ENCODE measurements at regions not wholly inside any gene's neighbourhood (a gene's known extent, or its start where the extent isn't known, plus 50 kb on each side); places are given as distances from the start of the nearest gene placed in this dataset.

- Histone ChIP-seq H3K9me2 (replicated peaks; ENCODE audit: low read depth, low read length) (no peaks in the 10 kb centered on the region), H4K20me1 (ENCODE audit: insufficient read depth, low read length, poor library complexity, severe bottlenecking) (no peaks in the 10 kb centered on the region), H3K36me3 (ENCODE audit: insufficient read depth, low read length) (no peaks in the 10 kb centered on the region), H3K79me2 (ENCODE audit: insufficient read depth, low read length) (no peaks in the 10 kb centered on the region), H3K9ac (ENCODE audit: low read depth, low read length, poor library complexity, severe bottlenecking) (no peak overlapping the region), H3K4me3 (ENCODE audit: low read length, poor library complexity, severe bottlenecking) (no peak overlapping the region), H2AFZ (ENCODE audit: low read length) (no peak overlapping the region), H3K4me2 (ENCODE audit: low read depth, low read length, poor library complexity, severe bottlenecking) (peak overlapping the region; percentile 23), H3K9me3 (ENCODE audit: insufficient read depth, low read depth, low read length) (no peaks in the 10 kb centered on the region), H3F3A (ENCODE audit: low read depth) (no peaks in the 10 kb centered on the region), H3K27me3 (ENCODE audit: insufficient read depth, low read length, poor library complexity, severe bottlenecking) (no peaks in the 10 kb centered on the region), H3K4me1 (ENCODE audit: insufficient read depth, low read length, poor library complexity, severe bottlenecking) (peaks cover 10% of the 10 kb centered on the region)
- TF ChIP-seq CTCF (conservative IDR thresholded peaks at IDR 0.05; ENCODE audit: low read length) (no peak), EZH2phosphoT487 (IDR thresholded peaks at IDR 0.05; ENCODE audit: borderline replicate concordance) (no peak)
Observed at GRCh38 chr3:61438253-61439121, 122.9 kb upstream of the PTPRG start.

GRCh38 chr3:61439122-61439458 is 122.3 kb upstream of the PTPRG start:
- no peak overlapping the region for H2AFZ ChIP-seq (ENCODE audit: low read length)
- H3K9ac ChIP-seq (ENCODE audit: low read depth, low read length, poor library complexity, severe bottlenecking), result no peak overlapping the region
- no peak overlapping the region for H3K4me3 ChIP-seq (ENCODE audit: low read length, poor library complexity, severe bottlenecking)
- H3K9me2 ChIP-seq (replicated peaks; ENCODE audit: low read depth, low read length), result no peaks in the 10 kb centered on the region
- TF ChIP-seq CTCF (conservative IDR thresholded peaks at IDR 0.05; ENCODE audit: low read length) (no peak), EZH2phosphoT487 (IDR thresholded peaks at IDR 0.05; ENCODE audit: borderline replicate concordance) (no peak)
- H3K27me3 ChIP-seq (ENCODE audit: insufficient read depth, low read length, poor library complexity, severe bottlenecking), result no peaks in the 10 kb centered on the region
- no peaks in the 10 kb centered on the region for H3F3A ChIP-seq (ENCODE audit: low read depth)
- no peaks in the 10 kb centered on the region for H4K20me1 ChIP-seq (ENCODE audit: insufficient read depth, low read length, poor library complexity, severe bottlenecking)
- H3K4me2 ChIP-seq (ENCODE audit: low read depth, low read length, poor library complexity, severe bottlenecking), result no peak overlapping the region
- no peaks in the 10 kb centered on the region for H3K79me2 ChIP-seq (ENCODE audit: insufficient read depth, low read length)
- H3K36me3 ChIP-seq (ENCODE audit: insufficient read depth, low read length), result no peaks in the 10 kb centered on the region
- peaks cover 10% of the 10 kb centered on the region for H3K4me1 ChIP-seq (ENCODE audit: insufficient read depth, low read length, poor library complexity, severe bottlenecking)
- H3K9me3 ChIP-seq (ENCODE audit: insufficient read depth, low read depth, low read length), result no peaks in the 10 kb centered on the region

- Histone ChIP-seq H4K20me1 (ENCODE audit: insufficient read depth, low read length, poor library complexity, severe bottlenecking) (no peaks in the 10 kb centered on the region), H3K9ac (ENCODE audit: low read depth, low read length, poor library complexity, severe bottlenecking) (no peak overlapping the region), H3F3A (ENCODE audit: low read depth) (no peaks in the 10 kb centered on the region), H3K4me3 (ENCODE audit: low read length, poor library complexity, severe bottlenecking) (no peak overlapping the region), H3K36me3 (ENCODE audit: insufficient read depth, low read length) (no peaks in the 10 kb centered on the region), H2AFZ (ENCODE audit: low read length) (no peak overlapping the region), H3K79me2 (ENCODE audit: insufficient read depth, low read length) (no peaks in the 10 kb centered on the region), H3K9me3 (ENCODE audit: insufficient read depth, low read depth, low read length) (no peaks in the 10 kb centered on the region), H3K27me3 (ENCODE audit: insufficient read depth, low read length, poor library complexity, severe bottlenecking) (no peaks in the 10 kb centered on the region), H3K4me1 (ENCODE audit: insufficient read depth, low read length, poor library complexity, severe bottlenecking) (peaks cover 8% of the 10 kb centered on the region), H3K9me2 (replicated peaks; ENCODE audit: low read depth, low read length) (no peaks in the 10 kb centered on the region), H3K4me2 (ENCODE audit: low read depth, low read length, poor library complexity, severe bottlenecking) (no peak overlapping the region)
- TF ChIP-seq CTCF (conservative IDR thresholded peaks at IDR 0.05; ENCODE audit: low read length) (no peak), EZH2phosphoT487 (IDR thresholded peaks at IDR 0.05; ENCODE audit: borderline replicate concordance) (no peak)
Observed at GRCh38 chr3:61442696-61443095, 118.7 kb upstream of the PTPRG start.
